ENCODE measurements at regions not wholly inside any gene's neighbourhood (a gene's known extent, or its start where the extent isn't known, plus 50 kb on each side); places are given as distances from the start of the nearest gene placed in this dataset.

DNA sequence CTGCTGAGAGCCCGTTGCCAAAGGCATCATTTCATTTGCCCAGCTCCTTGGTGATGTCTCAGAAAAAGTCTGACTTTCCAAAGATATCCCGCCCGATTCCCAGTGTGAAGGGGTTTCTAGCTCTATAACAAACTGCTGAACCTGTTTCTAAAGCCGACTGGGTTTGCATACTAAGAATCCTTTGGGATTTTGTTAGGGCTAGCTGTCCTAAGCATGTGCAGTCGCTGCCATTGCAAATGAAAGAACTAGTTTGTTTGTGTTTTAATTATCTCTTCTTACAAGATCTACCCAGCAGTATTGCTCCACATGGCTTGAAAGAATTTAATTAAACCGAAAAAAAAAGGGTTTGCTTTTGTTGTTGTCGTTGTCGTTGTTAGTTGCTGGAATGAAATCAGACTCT, 476.6 kb downstream of the GATA3 start:
- Histone ChIP-seq H2AK5ac (ENCODE audit: low read depth, low read length) (no peak overlapping the region), H2BK20ac (ENCODE audit: low read depth, low read length) (no peak overlapping the region), H3K4ac (ENCODE audit: low read depth, low read length) (no peak overlapping the region), H3K18ac (ENCODE audit: low read depth, low read length) (no peak overlapping the region), H2AK9ac (replicated peaks; ENCODE audit: low read depth, low read length, poor library complexity) (no peak overlapping the region), H2AFZ (replicated peaks; ENCODE audit: low read length, poor library complexity) (no peak overlapping the region), H3K56ac (ENCODE audit: extremely low read depth, insufficient read depth, low read length) (no peak overlapping the region), H3K14ac (replicated peaks; ENCODE audit: low read depth, low read length) (no peak overlapping the region), H3K27ac (ENCODE audit: insufficient read depth, low read length) (no peak overlapping the region), H3K4me2 (ENCODE audit: low read depth, low read length) (no peak overlapping the region), H3K9me1 (ENCODE audit: insufficient read depth, low read length) (no peaks in the 10 kb centered on the region), H4K91ac (ENCODE audit: insufficient read depth, low read depth, low read length) (no peak overlapping the region), H3K27me3 (ENCODE audit: control insufficient read depth, insufficient read depth, low read length) (no peaks in the 10 kb centered on the region), H2BK120ac (ENCODE audit: low read depth, low read length) (no peak overlapping the region), H4K5ac (ENCODE audit: low read depth, low read length) (no peak overlapping the region), H3K79me1 (ENCODE audit: low read depth in 1 of 2, low read length in 2 of 2) (no peaks in the 10 kb centered on the region), H4K20me1 (ENCODE audit: insufficient read depth, low read length) (no peaks in the 10 kb centered on the region), H3K9ac (ENCODE audit: low read depth, low read length) (no peak overlapping the region), H3K9me3 (ENCODE audit: control insufficient read depth, insufficient read depth, low read length) (peaks cover 12% of the 10 kb centered on the region), H3K23ac (ENCODE audit: low read depth, low read length) (no peak overlapping the region), H4K8ac (ENCODE audit: low read depth in 2 of 2, low read length in 2 of 2) (no peak overlapping the region), H3K36me3 (ENCODE audit: control insufficient read depth, insufficient read depth, low read length) (no peaks in the 10 kb centered on the region), H2BK5ac (ENCODE audit: low read depth, low read length, poor library complexity, severe bottlenecking) (no peak overlapping the region), H3K4me1 (ENCODE audit: control insufficient read depth, insufficient read depth, low read length) (no peaks in the 10 kb centered on the region), H3K4me3 (ENCODE audit: insufficient read depth, low read depth, low read length) (no peak overlapping the region), H2BK15ac (ENCODE audit: low read depth, low read length) (no peak overlapping the region)
- no peak for DNase-seq
- CTCF ChIA-PET, result no interaction called here
- ATAC-seq (ENCODE audit: low read depth), result no peak
- intact Hi-C loops (cut with micrococcal nuclease), result no loop called here
- POLR2A ChIA-PET (ENCODE audit: unreplicated experiment), result no interaction called here
- BruUV-seq (replicated peaks), result no TSS peak
- 40% methylated on average over 1 of the region's 8 CpGs; no CpG with 5 or more reads in 1 of the 2 experiments for WGBS, 2 experiments (ENCODE audit: extremely low coverage in 2 of 2, insufficient read length in 1 of 2)
- dilution Hi-C loops (cut with HindIII; ENCODE audit: low sequenced_read_pairs, unreplicated experiment), result no loop called here
- in situ Hi-C loops (cut with MboI; ENCODE audit: low sequenced_read_pairs), result no loop called here
- TF ChIP-seq SMC3 (IDR thresholded peaks at IDR 0.05; ENCODE audit: low read depth, low read length) (no peak), RAD21 (IDR thresholded peaks at IDR 0.05; ENCODE audit: low read length) (no peak), CHD1 (IDR thresholded peaks at IDR 0.05; ENCODE audit: low read depth, low read length) (no peak), BHLHE40 (IDR thresholded peaks at IDR 0.05; ENCODE audit: low read depth, low read length) (no peak), MXI1 (IDR thresholded peaks at IDR 0.05; ENCODE audit: borderline replicate concordance, low read depth, low read length) (no peak), CTCF (conservative IDR thresholded peaks at IDR 0.05; ENCODE audit: low read depth, low read length) (no peak), MAFK (IDR thresholded peaks at IDR 0.05; ENCODE audit: low read depth, low read length) (no peak), POLR2A (IDR thresholded peaks at IDR 0.05; ENCODE audit: low read depth, low read length) (no peak), RFX5 (IDR thresholded peaks at IDR 0.05; ENCODE audit: low read depth, low read length) (no peak)

Measured in IMR-90 (cell line).